ENCODE measurements at regions not wholly inside any gene's neighbourhood (a gene's known extent, or its start where the extent isn't known, plus 50 kb on each side); places are given as distances from the start of the nearest gene placed in this dataset.

- DNase-seq (ENCODE audit: low read depth) = no peak
- no peak for TF ChIP-seq CTCF (IDR thresholded peaks at IDR 0.05; ENCODE audit: control insufficient read depth, insufficient read depth, low read depth, low read length, missing control alignments)
- H3K4me3 ChIP-seq (ENCODE audit: control insufficient read depth, low read depth, low read length) = no peak overlapping the region
Observed at GRCh38 chr2:155062250-155062921, 363.9 kb downstream of the KCNJ3 start.

- no peak overlapping the region for H3K4me3 ChIP-seq (ENCODE audit: control insufficient read depth, low read depth, low read length)
- no peak for DNase-seq (ENCODE audit: low read depth)
- TF ChIP-seq CTCF (IDR thresholded peaks at IDR 0.05; ENCODE audit: control insufficient read depth, insufficient read depth, low read depth, low read length, missing control alignments) = no peak
Observed at GRCh38 chr2:155060896-155061295, 362.4 kb downstream of the KCNJ3 start.

GRCh38 chr2:155054712-155055111, 356.2 kb downstream of the KCNJ3 start:
- H3K4me3 ChIP-seq (ENCODE audit: control insufficient read depth, low read depth, low read length) = no peak overlapping the region
- DNase-seq (ENCODE audit: low read depth) = no peak
- TF ChIP-seq CTCF (IDR thresholded peaks at IDR 0.05; ENCODE audit: control insufficient read depth, insufficient read depth, low read depth, low read length, missing control alignments) = no peak

- TF ChIP-seq CTCF (IDR thresholded peaks at IDR 0.05; ENCODE audit: control insufficient read depth, insufficient read depth, low read depth, low read length, missing control alignments) = no peak
- no peak for DNase-seq (ENCODE audit: low read depth)
- H3K4me3 ChIP-seq (ENCODE audit: control insufficient read depth, low read depth, low read length) = no peak overlapping the region
Observed at GRCh38 chr2:155043097-155043496, 344.6 kb downstream of the KCNJ3 start.

GRCh38 chr2:155035308-155035707, 336.8 kb downstream of the KCNJ3 start:
- no peak overlapping the region for H3K4me3 ChIP-seq (ENCODE audit: control insufficient read depth, low read depth, low read length)
- no peak for TF ChIP-seq CTCF (IDR thresholded peaks at IDR 0.05; ENCODE audit: control insufficient read depth, insufficient read depth, low read depth, low read length, missing control alignments)
- DNase-seq (ENCODE audit: low read depth) = no peak

GRCh38 chr2:155033652-155034051, 335.2 kb downstream of the KCNJ3 start:
- H3K4me3 ChIP-seq (ENCODE audit: control insufficient read depth, low read depth, low read length) = no peak overlapping the region
- no peak for TF ChIP-seq CTCF (IDR thresholded peaks at IDR 0.05; ENCODE audit: control insufficient read depth, insufficient read depth, low read depth, low read length, missing control alignments)
- DNase-seq (ENCODE audit: low read depth) = no peak

Data from AG09309 (cell line).